ENCODE measurements at regions not wholly inside any gene's neighbourhood (a gene's known extent, or its start where the extent isn't known, plus 50 kb on each side); places are given as distances from the start of the nearest gene placed in this dataset.
"Not testable (repeated sequence)": the region's sequence is repeated elsewhere in the genome, so short reads cannot be mapped to it uniquely, and the experiment has no call there.

DNA sequence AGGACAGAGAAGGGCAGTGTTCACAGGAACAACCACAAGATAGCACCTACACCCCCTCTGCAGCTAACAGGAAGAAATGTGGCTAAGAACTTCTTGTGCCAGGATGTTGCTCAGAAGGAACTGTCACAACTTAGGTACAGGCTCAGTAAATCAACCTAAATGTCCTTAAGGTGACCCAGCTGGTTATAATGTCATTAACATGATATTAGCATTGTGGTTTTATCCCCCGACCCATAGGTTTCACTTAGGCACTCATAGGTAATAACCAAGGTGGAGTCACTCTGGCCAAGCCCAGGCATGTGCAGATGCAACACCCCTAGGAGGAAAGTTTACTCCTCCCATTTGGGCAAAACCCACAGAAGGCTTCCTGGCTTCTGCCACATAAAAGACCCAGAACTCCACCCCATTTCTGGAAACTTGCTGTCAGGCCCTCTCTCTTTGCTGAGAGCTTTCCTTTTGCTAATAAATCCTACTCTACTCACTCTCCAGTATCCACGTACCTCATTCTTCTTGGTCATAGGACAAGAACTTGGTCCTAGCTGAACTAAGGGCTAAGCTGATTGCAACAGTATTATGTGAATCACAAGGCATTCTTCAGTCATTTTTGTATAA is 951.3 kb downstream of the SLITRK5 start:
- DNase-seq: peak; percentile 14

DNA sequence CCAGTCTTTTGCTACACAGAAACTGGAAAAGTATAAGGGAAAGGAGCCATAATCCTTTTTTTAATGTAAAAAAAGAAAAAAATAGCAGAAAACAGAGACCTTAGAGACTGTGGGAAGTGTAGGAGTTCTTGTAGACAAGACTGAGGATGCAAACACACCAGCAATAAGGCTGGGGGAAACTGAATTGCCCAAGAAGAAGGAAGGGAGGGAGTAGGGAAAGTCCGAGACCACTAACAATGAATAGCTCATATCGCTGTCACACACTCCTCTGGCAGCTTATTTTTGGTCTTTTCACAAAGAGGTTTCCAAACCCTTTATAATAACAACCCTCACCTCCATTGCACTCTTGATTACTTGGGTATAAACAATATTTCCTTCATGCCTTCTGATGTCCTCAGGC is 952.0 kb downstream of the SLITRK5 start:
- no peak for DNase-seq

DNA sequence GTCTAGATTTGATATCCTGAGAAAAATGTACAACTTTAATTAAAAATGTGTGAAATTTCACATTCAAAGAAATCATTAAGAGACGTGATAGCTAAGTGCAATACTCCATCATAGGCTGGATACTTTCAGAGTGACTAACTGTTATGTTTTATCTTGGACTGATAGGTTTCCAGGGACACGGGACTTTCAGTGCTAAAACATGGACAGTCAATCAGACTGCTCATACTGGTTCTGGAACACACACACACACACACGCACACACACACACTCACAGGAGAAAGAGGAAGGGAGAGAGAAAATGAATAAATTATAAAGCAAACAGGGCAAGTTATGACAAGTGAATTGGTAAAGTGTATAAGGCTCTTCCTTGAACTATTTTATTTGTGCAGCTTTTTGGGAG is 955.9 kb downstream of the SLITRK5 start:
- no peak for DNase-seq

DNA sequence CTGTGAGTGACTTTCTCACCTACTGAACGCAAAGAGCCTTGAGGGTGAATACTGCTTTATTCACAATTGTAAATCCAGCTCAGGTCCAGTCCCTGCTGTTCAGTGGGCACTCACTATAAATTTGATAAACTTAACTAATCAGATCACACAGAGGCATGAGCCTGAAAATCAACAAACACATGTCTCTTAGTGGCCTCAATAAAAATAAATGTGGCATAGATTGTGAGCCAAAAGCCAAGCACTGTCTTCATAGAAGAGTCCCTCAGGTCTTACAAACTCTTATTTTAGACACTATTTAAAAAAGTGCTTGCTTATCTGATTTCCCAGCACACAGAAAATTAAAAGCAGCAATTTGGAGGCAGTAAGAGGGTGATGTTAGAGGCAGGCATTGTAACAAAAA is 957.7 kb downstream of the SLITRK5 start:
- no peak for DNase-seq

DNA sequence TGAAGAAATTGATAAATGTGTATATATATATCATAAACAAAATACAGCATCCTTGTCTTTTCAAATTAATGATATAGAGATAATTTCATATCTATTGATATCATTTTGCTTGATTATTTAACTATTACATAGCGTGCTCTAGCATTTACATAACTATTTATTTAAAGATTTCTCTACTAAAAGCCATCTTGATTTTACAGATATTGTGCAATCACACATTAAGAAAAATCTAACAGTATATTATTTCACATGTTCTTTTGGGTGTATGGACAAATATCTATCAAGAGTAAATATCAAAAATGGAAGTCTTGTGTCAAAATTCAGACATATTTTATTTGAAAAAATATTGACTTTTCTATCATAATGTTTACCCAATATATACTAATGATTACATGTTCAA is 966.8 kb downstream of the SLITRK5 start:
- no peak for DNase-seq

DNA sequence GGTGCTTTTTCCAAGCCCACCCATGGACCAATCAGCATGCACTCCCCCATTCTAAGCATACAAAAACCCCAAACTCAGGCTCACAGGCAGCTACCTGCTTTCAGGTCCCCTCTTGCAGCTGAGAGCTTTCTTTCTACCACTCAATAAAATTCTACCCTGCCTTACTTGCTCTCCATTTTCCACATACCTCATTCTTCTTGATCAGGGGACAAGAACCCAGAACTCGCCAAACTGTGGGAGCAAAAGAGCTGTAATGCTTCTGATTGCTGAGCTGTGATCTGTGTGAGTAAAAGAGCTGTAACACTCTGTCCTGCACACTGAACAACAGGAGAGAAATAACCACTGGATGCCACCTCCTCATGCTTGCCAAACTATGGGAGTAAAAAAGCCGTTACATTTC is 972.1 kb downstream of the SLITRK5 start:
- DNase-seq: no peak

DNA sequence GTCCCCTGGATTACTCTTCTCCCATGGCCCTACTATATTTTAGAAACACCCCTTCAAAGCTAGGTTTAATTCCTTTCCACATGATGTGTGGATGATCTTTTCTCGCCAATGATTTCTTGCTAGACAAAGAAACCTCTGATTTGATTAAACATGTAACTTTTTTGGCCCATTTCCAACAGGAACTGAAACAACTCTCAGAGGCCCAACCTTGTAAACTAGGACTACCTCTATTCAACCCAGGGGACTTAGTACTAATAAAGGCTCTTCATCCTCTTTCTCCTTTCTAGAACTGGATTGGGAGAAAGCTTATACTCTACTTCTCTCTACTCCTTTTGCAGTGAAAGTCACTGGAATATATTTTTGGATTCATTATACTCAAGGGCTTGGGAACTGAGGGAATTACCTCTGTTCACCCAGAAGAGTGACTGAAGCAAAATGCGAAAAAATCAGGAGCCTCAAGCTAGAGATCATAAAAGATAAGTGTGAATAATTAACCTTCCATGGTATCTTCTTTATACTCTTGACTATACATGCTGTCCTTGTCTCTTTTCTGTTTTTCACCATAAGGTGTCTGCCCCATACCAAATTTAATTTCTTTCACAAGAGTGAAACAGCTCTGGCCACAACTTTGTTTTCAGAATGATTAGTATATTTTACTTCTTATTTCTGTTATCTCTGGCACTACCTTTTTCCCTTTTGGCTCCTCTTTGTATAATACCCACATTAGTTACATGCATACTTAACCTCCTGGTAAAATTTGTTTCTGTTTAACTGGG is 977.6 kb downstream of the SLITRK5 start:
- no peak for DNase-seq

DNA sequence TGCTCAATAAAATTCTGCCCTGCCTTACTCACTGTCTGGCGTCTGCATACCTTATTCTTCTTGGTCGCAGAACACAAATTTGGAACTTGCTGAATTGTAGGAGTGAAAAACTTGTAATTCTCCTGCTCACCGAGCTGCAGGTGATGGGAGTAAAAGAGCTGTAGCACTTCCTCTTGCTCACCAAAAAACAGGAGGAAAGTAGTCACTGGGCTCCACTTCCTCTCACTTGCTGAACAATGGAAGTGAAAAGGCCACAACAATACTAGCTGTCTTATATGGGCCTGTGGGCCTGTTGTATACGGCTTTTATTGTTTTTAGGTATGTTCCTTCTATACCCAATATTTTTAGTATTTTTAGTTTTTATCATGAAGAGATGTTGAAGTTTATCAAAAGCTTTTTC is 978.7 kb downstream of the SLITRK5 start:
- DNase-seq: no peak

DNA sequence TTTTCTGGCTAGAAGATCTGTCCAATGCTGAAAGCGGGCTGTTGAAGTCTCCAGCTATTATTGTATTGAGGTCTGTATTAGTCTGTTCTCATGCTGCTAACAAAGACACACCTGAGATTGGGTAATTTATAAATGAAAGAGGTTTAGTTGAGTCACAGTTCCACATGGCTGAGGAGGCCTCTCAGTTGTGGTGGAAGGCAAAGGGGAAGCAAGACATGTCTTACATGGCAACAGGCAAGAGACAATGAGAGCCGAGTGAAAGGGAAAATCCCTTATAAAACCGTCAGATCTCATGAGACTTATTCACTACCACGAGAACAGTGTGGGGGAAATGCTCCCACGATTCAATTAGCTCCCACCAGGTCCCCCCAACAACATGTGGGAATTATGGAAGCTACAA is 980.4 kb downstream of the SLITRK5 start:
- no peak for DNase-seq

DNA sequence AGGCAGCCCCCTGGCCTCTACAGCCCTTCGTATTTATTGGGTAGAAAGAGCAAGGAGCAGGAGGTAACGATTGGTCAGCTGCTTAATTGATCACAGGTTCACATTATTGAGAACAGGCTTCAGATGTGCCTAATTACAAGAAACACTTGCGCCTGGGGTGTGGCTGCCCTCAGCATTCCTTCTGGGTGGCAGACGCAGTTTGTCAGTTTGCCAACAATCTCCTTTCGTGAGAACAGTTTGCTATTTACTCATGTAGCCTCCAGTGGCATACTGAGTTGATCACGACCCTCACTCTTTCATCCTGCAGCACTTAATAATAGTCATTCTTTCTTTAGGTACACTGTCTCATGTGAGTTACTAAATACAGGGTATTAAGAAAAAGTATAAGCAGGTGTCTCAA is 985.6 kb downstream of the SLITRK5 start:
- DNase-seq: no peak

DNA sequence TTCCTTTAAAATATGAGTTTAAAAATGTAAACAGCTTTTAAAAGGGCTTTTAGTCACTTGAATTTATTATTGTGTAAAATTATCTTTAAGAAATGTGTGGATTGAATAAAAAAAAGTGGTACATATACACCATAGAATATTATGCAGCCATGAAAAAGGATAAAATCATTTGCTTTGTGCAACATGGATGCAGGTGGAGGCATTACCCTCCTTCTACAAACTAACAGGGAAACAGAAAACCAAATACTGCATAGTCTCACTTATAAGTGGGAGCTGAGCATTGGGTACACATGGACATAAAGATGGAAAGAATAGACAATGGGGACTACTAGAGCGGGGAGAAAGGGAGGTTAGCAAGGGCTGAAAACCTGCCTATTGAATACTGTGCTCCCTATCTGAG is 999.3 kb downstream of the SLITRK5 start:
- DNase-seq: no peak

DNA sequence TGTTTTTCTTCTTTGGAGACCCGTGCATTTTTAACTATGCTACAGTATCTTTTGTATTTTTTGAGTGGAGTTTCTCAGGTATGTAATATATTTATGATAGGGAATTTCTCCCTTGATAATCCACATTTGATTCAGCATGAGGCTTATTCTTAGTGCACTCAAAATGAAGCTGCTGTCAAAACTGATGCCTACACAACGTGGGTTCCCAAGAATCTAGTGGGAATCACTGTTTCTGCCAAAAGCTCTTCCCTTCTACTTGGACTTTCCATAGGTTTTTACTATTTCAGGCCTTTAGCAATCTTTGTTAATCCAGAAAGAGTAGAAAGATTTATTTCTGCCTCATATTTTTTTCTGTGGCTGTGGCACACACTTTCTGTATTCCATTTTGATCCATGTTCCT is 1003.7 kb downstream of the SLITRK5 start:
- no peak for DNase-seq

DNA sequence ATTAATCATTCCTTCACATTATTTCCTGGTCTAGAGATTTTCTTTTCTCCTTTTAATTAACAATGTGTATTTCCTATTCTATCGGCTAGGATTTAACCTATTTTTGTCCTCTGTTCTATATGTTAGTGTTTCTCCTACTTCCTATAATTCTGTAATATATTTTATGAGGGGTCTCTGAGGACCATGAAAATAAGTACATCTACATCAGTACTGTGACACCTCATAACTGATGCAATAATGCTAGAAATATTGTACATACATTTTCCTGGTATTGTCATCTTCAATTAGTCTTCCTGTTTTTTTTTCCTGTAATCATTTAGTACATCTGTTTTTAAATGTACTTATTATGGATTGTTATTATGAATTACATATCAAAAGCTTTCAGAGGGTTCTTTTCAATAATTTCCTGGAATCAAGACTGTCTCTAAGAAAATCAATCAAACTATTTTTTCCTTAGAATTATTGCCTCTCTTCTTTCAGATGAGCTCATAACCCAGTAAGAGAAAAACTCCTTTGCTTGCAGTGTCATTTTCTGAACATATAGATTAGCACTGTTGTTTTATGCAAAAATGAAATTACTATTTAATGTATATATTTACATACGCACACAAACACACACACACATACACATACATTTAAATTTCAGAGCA is 1004.3 kb downstream of the SLITRK5 start:
- DNase-seq: no peak

DNA sequence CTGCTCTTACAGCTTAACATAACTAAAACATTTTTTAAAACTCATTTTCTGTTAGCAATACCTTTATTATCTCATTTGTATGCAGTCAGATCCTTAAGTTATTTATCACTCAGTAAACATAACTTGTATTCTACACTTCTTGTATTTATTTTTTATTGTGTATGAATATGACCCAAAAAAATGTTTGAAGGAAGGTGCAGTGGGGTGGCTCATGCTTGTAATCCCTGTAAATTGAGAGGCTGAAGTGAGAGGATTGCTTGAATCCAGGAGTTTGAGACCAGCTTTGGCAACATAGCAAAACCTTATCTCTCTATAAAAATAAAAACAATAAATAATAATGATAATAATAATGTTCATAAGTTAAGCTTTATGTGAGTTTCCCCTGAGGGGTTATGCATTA is 1004.8 kb downstream of the SLITRK5 start:
- DNase-seq: no peak

DNA sequence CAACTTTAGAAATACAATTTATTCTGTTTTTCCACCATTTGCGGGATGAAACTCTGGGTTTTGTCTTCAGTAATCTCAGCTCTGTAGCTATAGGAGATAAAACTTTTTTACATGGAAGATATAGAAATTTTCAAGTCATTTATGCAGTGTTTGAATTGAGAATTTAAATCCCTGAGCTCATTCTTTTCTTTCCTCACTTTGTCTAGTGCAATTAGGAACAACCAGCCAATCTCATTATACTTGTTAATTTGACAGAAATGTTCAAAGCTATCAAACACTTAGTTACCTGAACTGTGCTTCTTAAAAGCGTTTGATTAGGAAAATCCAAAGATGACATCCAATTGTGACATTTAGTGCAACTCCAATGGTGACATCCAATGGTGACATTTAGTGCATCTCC is 1014.3 kb downstream of the SLITRK5 start:
- no peak for DNase-seq

DNA sequence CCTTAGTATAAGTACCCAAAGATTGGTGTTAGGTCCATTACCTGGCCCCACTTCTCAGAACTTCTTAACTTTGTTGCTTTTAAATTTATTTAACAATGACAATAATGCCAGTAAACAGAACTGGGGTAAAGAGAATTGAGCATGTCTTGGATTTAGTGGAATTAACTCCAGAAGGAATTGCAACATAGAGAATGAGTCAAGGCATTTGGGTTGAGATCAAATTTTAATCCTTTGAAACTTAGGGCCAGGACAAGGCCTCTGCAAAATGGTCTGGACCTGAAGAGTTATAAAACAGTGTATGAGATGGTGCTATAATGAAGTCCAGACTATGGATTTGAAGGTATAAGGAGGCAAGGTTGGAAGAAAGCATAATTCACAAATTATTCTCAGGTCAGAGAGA is 1030.4 kb downstream of the SLITRK5 start:
- no peak for DNase-seq

DNA sequence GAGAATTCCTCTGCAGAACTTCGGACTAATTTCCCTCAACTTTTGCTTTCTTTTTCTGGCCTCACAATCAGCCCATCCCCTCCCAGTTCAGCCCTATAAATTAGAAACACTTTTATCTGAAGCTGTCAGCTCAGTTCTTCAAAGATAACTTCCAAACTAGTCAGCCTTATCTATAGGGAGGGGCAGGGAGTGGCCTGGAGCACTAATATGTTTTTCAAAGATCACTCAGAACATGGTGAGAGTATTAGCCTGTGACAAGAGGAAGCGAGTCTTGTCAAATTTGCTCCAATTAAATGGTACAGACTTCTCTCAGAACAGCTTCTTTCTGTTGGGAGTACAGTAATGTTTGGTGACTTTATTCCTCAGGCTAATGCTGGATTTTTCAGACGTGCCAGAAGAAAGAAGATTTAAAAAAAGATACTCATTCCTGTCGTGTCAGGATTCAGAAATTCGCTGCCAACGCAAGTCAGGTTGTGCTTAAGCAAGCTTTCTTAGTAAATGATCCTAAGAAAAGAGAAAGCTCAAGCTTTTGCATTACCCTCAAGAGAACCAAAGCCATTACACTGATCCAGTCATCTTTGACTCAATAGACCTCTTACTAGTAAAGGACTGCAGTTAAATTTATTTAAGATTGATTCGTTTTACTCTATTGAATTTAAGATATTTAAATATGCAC is 1033.6 kb downstream of the SLITRK5 start:
- DNase-seq: no peak

DNA sequence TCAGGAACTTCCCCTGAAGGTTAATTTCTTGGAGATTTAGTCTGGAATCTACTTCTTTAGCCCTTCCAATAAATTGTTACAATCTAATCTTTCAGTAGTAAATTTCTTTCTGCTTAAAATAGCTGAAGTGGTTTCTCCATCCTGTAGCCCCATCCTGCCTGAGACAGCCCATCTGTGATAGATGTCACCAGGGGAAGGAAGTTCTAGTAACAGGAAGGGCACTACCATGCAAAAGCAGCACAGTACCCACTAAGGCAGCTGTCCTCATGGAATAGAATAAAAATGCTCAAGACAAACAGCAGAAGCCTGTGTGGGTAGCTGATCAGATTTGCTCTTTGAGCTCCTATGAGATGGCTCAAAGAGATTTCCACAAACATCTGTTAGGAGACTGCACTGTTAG is 1036.5 kb downstream of the SLITRK5 start:
- DNase-seq: no peak

DNA sequence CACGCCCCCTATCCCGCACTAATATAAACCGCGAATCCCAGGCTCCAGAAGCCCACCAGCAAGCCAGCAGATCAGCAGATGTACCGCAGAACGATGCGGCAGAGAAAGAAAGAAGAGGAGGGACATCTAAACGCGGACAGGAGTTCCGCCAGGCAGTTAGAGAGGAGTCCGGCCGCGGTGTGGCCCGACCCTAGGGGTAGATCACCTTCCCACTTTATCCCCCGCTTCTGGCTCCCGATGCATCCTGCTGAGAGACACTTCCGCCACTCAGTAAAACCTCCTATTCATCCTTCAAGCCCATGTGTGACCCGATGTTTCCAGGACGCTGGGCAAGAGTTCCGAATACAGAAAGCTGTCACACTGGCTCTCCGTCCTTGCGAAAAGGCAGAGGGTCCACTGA is 1046.8 kb downstream of the SLITRK5 start:
- DNase-seq: no peak

DNA sequence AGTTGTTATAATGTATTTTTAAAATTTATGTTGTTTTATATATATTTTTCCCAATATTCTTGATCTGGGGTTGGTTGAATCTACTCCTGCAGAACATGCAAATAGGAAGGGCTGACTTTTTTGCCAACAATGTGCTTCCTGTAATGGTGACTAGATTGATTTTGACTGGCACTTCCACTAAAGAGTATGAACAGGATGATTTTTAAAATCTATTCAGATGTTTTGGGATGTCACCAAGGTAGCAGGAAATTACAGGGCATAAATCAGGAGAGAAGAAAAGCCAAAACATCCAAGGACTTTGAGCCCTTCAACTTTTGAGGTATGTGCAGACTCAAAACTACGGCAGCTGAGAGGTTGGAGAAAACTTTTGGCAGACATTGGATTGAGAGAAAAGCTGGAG is 1047.6 kb downstream of the SLITRK5 start:
- no peak for DNase-seq

DNA sequence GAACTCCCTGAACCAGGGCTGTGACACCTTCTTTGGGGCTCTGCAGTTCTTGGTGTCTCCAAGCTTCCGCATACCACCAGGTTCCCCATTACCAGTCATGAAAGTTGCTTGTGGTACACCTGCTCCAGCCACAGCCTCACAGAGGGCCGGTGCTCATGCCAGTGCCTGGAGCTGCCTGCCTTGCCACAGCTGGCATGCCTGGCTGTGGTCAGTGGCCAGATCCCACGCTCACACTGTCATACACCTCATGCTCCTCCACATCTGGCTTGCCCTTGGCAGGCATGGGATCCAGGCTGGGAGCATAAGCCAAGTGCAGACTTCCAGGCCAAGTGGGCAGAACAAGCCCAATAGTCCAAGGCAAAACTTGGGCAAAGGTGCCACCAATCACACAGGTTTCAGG is 1054.9 kb downstream of the SLITRK5 start:
- DNase-seq: no peak

DNA sequence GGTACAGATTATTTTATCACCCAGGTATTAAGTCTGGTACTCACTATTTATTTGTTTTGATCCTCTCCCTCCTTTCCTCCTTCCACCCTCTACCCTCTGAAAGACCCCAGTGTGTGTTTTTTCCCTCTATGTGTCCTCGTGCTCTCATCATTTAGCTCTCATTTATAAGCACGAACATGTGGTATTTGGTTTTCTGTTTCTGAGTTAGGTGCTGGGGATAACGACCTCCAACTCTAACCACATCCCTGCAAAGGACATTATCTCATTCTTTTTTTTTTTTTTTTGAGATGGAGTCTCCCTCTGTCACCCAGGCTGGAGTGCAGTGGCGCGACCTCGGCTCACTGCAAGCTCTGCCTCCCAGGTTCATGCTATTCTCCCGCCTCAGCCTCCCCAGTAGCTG is 1056.1 kb downstream of the SLITRK5 start:
- not testable (repeated sequence) for DNase-seq

DNA sequence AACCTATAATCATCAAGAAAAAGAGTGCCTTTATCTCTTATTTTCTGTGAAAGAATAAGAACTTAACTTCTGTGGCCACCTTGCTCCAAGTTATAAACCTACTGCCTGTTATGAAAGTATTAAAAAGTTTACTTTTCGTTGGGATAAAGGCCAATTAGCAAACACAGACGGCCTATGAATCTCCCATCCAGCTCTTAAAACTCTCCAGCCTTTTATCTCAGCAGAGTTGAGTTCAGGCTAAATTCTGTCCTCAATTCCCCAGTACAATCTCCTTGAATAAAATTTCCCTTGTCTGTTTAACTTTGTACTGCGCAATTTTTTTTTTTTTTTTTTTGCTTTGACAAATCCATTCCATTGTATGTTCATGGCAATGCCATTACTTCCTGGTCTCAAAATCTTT is 1058.4 kb downstream of the SLITRK5 start:
- DNase-seq: no peak

DNA sequence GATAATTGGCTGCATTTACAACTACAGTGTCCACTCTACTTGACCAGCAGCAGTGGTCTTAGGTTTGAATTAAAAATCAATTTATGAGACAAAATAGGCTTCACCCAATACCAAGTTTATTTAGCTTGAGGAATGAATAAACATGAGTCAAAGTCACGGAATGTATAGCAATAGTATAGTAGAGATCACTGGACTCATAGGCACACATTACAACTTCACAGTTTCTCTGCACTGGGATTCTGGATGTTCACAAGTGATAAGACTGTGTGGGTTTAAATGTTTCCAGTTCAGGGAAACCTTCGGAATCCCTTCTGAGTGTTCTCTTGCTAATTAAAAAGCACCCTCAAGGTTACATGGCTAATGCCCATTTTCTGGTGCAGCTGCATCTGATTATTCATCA is 1064.9 kb downstream of the SLITRK5 start:
- no peak for DNase-seq

Measured in activated T-cell treated with anti-CD3 and anti-CD28 coated beads for 4 hours (primary cell).